ENCODE measurements at regions not wholly inside any gene's neighbourhood (a gene's known extent, or its start where the extent isn't known, plus 50 kb on each side); places are given as distances from the start of the nearest gene placed in this dataset.

- TF ChIP-seq TAF1 (IDR thresholded peaks at IDR 0.05; ENCODE audit: borderline replicate concordance, insufficient read depth, low read length) (no peak), SIN3A (IDR thresholded peaks at IDR 0.05; ENCODE audit: borderline replicate concordance, insufficient read depth, low read length) (no peak), POLR2AphosphoS5 (IDR thresholded peaks at IDR 0.05; ENCODE audit: low read depth, low read length) (no peak), REST (IDR thresholded peaks at IDR 0.05; ENCODE audit: insufficient read depth in 1 of 2, low read depth in 2 of 2, low read length in 2 of 2) (no peak)
Observed at GRCh38 chr3:181369637-181370036, 342.1 kb upstream of the SOX2 start.

All from PFSK-1 (cell line).